Adrenal gland (tissue), 9 donors: ENCODE measurements at regions not wholly inside any gene's neighbourhood (a gene's known extent, or its start where the extent isn't known, plus 50 kb on each side); places are given as distances from the start of the nearest gene placed in this dataset.

ENCODE experiments used
- DNase-seq, 7 donors: peaks; one replicate each; pipeline ENCODE4 v3.0.0-alpha.2; 2019 to 2020
- H3K27ac ChIP-seq, 5 donors: fragments of 200-600 bp; sonication (generic) in 4 of 5; 1 replicate in 3 of 5; 2 replicates in 2 of 5; pipeline versions ENCODE4 v1.5.1 to v1.8.0; 2016 to 2020; ENCODE audit warnings: mild to moderate bottlenecking in 1 of 5
- H3K27me3 ChIP-seq: fragments of 200-600 bp; 2 replicates; pipeline ENCODE4 v1.8.0; 2021
- H3K36me3 ChIP-seq, 2 donors: fragments of 200-600 bp; replicated peaks in 1 of 2; 1 replicate in 1 of 2; 2 replicates in 1 of 2; pipeline versions ENCODE4 v1.5.1 to v1.8.0; 2018 to 2022
- H3K4me1 ChIP-seq, 2 donors: fragments of 200-600 bp; replicated peaks in 1 of 2; 1 replicate in 1 of 2; 2 replicates in 1 of 2; pipeline versions ENCODE4 v1.5.1 to v1.8.0; 2018 to 2021
- H3K4me3 ChIP-seq, 4 donors: fragments of 200-600 bp; sonication (generic) in 3 of 4; one replicate each; pipeline ENCODE4 v1.5.1; 2016 to 2018
- H3K9me3 ChIP-seq, 3 donors: fragments of 200-600 bp; sonication (generic) in 1 of 3; replicated peaks in 1 of 3; 1 replicate in 2 of 3; 2 replicates in 1 of 3; pipeline versions ENCODE4 v1.5.1 to v1.8.0; 2016 to 2021
- POLR2A ChIP-seq, 2 donors: fragments of 450-650 bp; IDR thresholded peaks; one replicate each; pipeline ENCODE4 v1.6.1; 2017; ENCODE audit warnings: antibody characterized with exemption in 2 of 2, mild to moderate bottlenecking in 2 of 2, moderate library complexity in 1 of 2
- WGBS, 4 donors: extraction: QIAGEN DNeasy Blood & Tissue Kit in 2 of 4; methylation state at CpG; one replicate each; pipeline versions ENCODE4 v1.1.5 to v1.1.7; 2013 to 2017; 5-methylcytosine and 5-hydroxymethylcytosine counted together
- intact Hi-C, 2 donors: fragments of 100-400 bp; cut with DNase I; formaldehyde crosslinking; loops; one replicate each; pipeline versions ENCODE4 v1.14.1 to v1.15.0; 2022 to 2023
- TF ChIP-seq, protein P1 (sequence below), 6 experiments: fragments of 450-650 bp in 4 of 6; fragments of 200-600 bp in 2 of 6; sonication (generic) in 1 of 6; IDR thresholded peaks; 1 replicate in 5 of 6; 2 replicates in 1 of 6; pipeline versions ENCODE4 v1.5.1 to v1.8.0; 2016 to 2021; ENCODE audit warnings: antibody characterized with exemption in 6 of 6, mild to moderate bottlenecking in 2 of 6, moderate library complexity in 1 of 6
- donor health status: healthy with polysubstance abuse.
- donor health status: Bipolar disorder and iron deficiency.
- donor health status: DM: yes; HTN: yes; CAD: no.
- donor health status: DM: no; HTN: no; CAD: no.
- donor health status: DM: no; HTN: no; CAD: no.

DNA sequence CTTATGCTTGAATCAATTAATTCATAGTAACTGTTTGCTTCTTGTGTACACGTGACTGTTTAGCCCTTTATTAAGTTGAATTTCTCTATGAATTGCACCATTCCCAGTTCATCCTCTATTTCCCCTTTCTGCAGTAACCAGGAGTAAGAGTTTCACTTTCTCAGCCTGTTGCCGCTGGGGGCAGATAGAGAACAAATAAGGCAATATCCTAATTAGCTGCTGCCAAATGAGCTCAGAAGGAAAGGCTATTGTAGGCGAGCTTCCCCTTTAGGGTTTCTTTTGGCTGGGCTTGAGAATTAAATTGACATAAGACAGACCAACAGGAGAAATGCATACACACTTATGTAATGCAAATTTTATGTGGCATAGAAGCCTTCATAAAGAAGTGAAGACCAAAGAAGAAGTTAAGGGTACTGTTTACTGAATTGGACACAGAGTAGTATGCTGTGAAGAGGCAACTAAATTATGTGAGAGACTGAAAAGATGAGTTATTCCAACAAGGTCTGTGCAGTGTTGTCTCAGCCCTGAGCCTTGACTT lies 1594.7 kb downstream of the TECRL start:
- no peaks in the 10 kb centered on the region for H3K36me3 ChIP-seq
- no peak overlapping the region for H3K27ac ChIP-seq
- H3K4me1 ChIP-seq: no peaks in the 10 kb centered on the region
- H3K4me3 ChIP-seq: no peak overlapping the region
- 30 to 47% (median 37%) methylated on average over 3 of the region's 3 CpGs for WGBS, 4 donors
- no peak for DNase-seq
- intact Hi-C loops: no loop called here
- no peaks in the 10 kb centered on the region for H3K27me3 ChIP-seq
- no peak for TF ChIP-seq POLR2A (IDR thresholded peaks at IDR 0.05)
- TF ChIP-seq, protein P1, sequence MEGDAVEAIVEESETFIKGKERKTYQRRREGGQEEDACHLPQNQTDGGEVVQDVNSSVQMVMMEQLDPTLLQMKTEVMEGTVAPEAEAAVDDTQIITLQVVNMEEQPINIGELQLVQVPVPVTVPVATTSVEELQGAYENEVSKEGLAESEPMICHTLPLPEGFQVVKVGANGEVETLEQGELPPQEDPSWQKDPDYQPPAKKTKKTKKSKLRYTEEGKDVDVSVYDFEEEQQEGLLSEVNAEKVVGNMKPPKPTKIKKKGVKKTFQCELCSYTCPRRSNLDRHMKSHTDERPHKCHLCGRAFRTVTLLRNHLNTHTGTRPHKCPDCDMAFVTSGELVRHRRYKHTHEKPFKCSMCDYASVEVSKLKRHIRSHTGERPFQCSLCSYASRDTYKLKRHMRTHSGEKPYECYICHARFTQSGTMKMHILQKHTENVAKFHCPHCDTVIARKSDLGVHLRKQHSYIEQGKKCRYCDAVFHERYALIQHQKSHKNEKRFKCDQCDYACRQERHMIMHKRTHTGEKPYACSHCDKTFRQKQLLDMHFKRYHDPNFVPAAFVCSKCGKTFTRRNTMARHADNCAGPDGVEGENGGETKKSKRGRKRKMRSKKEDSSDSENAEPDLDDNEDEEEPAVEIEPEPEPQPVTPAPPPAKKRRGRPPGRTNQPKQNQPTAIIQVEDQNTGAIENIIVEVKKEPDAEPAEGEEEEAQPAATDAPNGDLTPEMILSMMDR (IDR thresholded peaks at IDR 0.05): no peak
- H3K9me3 ChIP-seq: no peaks in the 10 kb centered on the region

DNA sequence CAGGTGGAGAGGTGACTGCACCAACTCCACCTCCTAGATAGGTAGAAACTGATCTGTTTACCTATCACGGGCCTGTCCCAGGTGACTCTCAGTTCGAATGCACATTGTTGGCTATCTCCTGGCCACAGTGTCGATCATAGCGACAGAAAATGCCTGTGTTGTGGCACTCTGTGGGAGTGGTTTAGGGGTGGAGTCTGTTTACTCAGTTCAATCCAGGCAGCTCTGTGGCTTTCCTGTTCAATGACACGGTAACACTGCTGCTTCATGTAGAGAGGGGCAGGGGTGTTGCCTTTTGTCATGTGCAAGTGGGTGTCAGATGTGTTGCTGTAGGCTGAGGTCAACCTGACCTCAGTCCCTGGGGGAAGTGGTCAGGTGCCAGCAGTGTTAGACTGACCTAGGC lies 1602.4 kb downstream of the TECRL start:
- H3K4me1 ChIP-seq: no peaks in the 10 kb centered on the region
- no peak overlapping the region for H3K27ac ChIP-seq
- H3K27me3 ChIP-seq: no peaks in the 10 kb centered on the region
- no peak for TF ChIP-seq POLR2A (IDR thresholded peaks at IDR 0.05)
- TF ChIP-seq, protein P1 (IDR thresholded peaks at IDR 0.05): no peak
- WGBS, 4 donors: 74 to 86% (median 79%) methylated on average over 4 to 5 of the region's 5 CpGs
- H3K4me3 ChIP-seq: no peak overlapping the region
- DNase-seq: no peak
- H3K9me3 ChIP-seq: no peaks in the 10 kb centered on the region
- intact Hi-C loops: no loop called here
- no peaks in the 10 kb centered on the region for H3K36me3 ChIP-seq

DNA sequence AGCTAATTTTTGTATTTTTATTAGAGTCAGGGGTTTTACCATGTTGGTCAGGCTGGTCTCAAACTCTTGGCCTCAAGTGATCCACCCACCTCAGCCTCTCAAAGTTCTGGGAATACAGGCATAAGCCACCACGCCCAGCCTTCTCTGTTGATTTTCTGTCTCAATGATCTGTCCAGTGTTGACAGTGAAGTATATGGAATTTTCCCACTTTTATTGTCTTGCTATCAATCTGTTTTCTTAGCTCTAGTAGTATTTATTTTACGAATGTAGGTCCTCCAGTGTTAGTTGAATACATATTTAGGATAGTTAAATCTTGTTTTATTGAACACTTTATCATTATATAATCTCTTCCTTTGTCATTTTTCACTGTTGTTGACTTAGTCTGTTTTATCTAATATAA lies 1603.9 kb downstream of the ADGRL3 start:
- no peaks in the 10 kb centered on the region for H3K36me3 ChIP-seq
- intact Hi-C loops: no loop called here
- H3K27ac ChIP-seq: no peak overlapping the region
- H3K4me1 ChIP-seq: no peaks in the 10 kb centered on the region
- H3K27me3 ChIP-seq: no peaks in the 10 kb centered on the region
- H3K9me3 ChIP-seq: no peaks in the 10 kb centered on the region
- WGBS, 4 donors: 70 to 78% (median 75%) methylated on average over 2 of the region's 2 CpGs
- DNase-seq: no peak
- TF ChIP-seq POLR2A (IDR thresholded peaks at IDR 0.05): no peak
- TF ChIP-seq, protein P1 (IDR thresholded peaks at IDR 0.05): no peak
- no peak overlapping the region for H3K4me3 ChIP-seq

DNA sequence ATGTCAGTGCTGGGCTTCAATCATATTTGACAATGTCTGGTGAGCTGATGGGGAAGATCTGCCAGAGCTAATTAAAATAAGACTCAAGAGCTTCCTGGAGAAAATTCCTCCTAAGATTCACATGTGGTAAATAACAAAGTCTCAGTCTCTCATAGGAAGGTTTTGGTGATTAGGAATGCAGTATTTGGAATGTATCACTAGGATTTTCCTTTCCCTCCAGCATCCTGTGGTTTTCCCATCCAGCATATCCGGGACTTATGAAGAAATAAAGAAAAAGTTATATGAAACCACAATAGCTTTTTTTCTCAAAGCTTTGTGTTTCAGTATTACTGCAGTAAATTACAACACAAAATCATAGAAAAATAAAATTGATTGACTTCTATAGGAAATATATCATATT lies 1597.1 kb downstream of the ADGRL3 start:
- Histone ChIP-seq H3K27ac (no peak overlapping the region), H3K4me3 (no peak overlapping the region), H3K9me3 (no peaks in the 10 kb centered on the region), H3K27me3 (no peaks in the 10 kb centered on the region), H3K4me1 (no peaks in the 10 kb centered on the region), H3K36me3 (no peaks in the 10 kb centered on the region)
- intact Hi-C loops: no loop called here
- TF ChIP-seq POLR2A (IDR thresholded peaks at IDR 0.05): no peak
- TF ChIP-seq, protein P1 (IDR thresholded peaks at IDR 0.05): no peak
- WGBS, 4 donors: 53 to 80% (median 75%) methylated on average over 1 of the region's 1 CpG
- DNase-seq: no peak
